Hematopoietic multipotent progenitor cell treated with erythropoietin and hydrocortisone succinate and interleukin-3 and kit ligand, for 15 days (in vitro differentiated cells): ENCODE measurements at regions not wholly inside any gene's neighbourhood (a gene's known extent, or its start where the extent isn't known, plus 50 kb on each side); places are given as distances from the start of the nearest gene placed in this dataset.
"Not testable (repeated sequence)": the region's sequence is repeated elsewhere in the genome, so short reads cannot be mapped to it uniquely, and the experiment has no call there.

Experiments used
- DNase-seq: peaks from one replicate; pipeline ENCODE4 v3.0.0-alpha.2; 2015; ENCODE audit warnings: low spot score

DNA sequence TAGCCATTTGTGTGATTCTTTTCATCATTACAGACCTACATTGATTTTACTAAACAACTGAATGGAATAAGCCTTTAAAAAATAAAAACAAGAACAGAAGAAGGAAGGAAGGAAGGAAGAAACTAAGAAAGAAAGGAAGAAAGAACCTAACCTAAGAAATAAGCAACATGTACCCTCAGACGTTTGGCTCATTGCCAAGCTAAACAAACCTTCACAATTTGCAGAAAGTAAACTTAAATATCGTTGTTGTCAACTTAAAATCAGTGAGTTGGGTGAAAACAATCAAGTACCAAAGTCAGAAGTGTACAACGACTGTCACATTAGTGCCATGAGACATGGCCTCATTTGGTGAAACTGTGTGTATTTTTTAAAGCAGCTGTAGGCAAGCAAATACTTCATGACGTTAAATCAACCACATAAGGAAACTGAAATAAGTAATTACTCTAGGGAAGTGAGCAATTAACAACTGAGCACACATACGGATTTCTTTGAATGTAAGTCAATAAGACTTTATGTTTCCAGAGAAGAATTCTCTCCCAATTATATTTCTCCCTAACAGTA lies 313.1 kb upstream of the TMPRSS15 start:
- DNase-seq, result no peak

DNA sequence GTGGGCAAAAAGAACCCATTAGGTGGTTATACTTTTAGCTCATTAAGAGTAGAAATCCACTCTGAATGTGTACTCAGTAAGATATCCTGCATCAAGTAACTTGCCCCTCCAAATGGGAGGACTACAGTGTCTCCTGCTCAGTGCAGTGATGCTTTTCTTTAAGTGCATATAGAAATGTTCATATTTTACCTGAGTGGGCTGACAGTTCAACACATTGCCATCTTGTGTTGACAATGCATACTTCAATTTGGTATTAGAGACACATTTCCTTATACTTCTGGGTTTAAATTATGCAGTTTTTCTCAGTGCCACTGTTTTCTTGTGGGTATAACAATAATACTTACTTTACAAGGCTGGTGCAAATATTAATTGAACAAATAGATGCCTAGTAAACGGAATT lies 318.6 kb upstream of the TMPRSS15 start:
- DNase-seq, result no peak

DNA sequence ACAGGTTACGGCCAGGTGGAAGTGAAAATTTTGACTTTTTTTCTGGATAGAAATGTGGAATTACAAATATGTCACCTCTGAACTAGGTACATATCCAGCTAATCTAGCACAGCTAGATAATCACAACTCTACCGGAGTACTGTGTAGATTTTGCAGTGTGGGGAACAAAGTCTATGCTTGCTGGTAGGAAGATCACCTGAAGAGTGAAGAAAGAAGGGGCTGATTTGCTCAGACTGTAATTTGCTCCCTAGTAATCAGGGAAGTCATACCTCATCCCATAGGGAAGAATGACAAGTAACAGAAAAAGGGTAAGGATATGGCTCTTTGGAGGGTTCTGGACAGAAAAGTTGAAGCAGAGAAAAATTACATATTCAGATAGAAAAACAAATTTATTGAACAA lies 319.6 kb upstream of the TMPRSS15 start:
- DNase-seq, result no peak

DNA sequence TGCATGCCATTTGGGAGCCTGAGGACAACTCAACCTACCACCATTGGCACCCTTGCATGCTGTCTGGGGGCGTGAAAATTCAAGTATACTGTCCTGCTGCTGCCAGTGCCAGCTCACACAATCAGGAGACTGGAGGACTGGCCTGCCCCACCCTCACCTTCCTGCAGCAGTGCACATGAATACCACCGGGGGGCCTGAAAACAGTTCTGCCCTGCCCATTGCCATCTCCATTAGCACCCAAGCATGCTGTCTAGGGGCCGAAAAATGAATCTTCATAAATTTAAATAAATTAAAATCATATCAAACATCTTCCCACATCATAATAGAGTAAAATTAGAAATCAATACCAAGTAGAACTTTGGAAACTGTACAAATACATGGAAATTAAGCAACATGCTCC lies 322.1 kb upstream of the TMPRSS15 start:
- DNase-seq, result no peak

DNA sequence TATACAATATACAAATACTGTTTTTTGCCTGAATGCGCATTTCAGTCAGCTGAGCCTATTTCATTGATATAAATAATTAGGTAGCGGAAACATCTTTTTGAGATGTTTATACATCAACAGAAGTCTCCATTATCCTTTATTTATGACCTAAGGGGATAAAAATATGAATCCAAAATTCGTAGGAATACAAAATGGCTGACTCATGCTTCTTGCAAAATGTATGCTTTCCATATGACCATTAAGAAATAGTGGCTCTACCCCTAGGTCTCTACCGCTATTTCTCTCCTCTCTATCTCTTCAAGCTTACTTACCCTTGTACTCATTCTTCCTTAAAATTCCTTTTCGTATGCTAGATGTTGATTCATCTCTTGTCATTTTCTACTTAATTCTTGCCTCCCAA lies 338.4 kb upstream of the TMPRSS15 start:
- no peak for DNase-seq

DNA sequence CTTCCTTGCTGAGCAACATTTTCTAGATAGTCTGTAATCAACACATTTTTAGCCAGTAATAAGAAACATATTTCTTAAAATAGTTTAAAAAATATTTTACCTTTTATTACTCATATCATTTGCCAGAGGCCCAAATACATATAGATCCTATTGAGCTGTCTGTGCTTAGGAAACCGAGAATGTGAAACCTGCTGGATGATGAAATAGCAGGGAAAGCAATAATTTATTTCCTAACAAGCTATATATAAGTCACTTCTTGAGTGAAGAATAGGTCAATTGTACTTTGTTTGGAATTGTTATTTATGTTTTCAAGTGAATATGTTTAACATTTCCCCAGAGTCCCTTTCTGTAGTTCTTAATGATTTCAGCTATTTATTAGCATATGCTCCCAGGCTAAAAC lies 339.9 kb upstream of the TMPRSS15 start:
- DNase-seq, result no peak

DNA sequence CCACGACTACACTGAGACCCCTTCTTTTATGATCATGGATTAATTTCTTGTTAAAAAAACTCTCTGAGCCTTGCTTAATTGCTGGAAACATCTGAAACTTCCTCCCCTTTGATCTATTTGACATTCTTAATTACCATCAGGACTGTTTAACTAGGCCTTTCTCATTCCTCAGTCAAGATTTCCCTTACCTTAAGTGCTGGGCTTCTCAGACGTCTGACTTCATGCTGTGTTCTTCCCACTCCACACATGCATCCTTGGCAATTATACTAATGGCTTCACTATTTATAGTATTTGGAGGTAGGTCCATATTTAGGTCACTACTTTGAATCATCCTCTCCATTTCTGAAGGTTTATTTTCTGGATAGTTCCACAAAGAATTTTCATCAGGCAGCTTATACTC lies 341.3 kb upstream of the TMPRSS15 start:
- DNase-seq, result no peak

DNA sequence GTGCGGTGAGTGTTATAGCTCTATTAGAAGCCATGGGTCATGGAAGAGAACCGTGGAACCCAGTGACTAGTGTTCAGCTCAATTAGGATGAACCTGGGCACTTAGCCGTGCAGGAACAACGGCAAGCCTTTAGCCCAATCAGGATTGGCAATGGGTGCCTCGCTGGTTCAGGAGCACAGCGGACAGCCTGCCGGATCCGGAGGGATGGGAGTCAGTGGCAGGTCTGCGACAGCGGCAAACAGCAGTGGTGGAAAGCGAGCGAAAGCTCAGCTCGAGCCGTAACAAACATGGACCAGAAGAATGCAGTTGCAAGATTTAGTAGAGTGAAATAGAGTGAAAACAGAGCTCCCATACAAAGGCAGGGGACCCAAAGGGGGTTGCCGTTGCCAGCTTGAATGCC lies 349.3 kb upstream of the TMPRSS15 start:
- DNase-seq, result not testable (repeated sequence)

DNA sequence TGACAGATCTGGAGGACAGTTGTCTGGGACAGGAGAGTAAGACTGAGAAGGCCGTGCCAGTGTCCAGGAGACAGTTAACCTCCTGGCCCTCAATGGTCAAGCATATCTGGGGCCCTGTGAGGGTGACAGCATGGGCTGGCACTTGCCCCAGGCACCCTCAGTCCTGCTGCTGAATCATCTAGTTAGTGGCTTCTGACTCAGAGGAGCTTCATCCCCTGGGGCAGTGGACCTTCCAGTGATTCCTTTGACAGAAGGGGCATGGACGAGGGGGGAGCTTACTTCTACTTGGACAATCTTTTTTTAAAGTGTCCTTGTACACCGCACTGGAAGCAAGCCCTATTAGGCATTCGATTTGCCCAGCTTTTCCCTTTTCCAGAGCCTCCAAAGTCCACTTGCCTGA lies 352.7 kb upstream of the TMPRSS15 start:
- not testable (repeated sequence) for DNase-seq

DNA sequence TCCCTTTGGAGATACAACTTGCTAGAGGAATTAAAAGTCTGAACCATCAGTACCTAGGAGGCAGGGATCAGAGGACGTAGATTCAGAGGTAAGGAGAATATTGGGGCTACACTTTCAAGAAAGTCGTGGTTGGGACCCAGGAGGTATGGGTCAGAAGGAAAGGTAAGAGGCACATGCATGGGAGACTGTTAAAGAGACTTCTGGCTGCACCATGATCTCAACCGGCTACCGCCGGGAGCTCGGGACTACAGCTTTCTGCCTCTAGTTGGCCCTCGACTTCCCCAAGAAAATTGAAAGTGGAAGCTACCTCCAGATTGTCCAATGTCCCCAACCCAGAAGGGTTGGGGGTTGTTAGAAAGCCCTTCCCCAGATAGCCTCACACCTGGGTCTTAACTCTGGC lies 355.7 kb upstream of the TMPRSS15 start:
- no peak for DNase-seq

DNA sequence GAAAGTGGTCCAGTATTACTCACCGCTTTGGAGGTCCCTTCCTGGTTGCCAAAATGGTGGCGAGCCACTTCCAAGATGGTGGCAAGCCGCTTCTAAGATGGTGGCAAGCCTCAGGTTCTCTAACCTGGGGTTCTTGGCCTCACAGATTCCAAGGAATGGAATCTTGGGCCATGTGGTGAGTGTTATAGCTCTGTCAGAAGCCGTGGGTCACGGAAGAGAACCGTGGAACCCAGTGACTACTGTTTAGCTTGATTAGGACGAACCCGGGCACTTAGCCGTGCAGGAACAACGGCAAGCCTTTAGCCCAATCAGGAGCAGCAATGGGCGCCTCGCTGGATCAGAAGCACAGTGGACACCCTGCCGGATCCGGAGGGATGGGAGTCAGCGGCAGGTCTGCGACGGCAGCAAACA lies 356.2 kb upstream of the TMPRSS15 start:
- no peak for DNase-seq

DNA sequence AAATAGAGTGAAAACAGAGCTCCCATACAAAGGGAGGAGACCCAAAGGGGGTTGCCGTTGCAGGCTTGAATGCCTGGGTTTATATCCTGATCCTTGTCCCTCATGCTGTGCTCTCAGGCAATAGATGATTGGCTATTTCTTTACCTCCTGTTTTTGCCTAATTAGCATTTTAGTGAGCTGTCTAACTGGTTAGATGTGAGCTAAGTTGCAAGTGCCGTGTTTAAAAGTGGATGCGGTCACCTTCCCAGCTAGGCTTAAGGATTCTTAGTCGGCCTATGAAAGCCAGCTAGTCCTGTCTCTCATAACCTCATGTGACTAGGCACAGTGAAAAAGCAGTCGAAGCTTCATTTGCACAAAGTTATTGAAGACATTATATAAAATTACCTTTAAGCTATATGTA lies 356.7 kb upstream of the TMPRSS15 start:
- no peak for DNase-seq

DNA sequence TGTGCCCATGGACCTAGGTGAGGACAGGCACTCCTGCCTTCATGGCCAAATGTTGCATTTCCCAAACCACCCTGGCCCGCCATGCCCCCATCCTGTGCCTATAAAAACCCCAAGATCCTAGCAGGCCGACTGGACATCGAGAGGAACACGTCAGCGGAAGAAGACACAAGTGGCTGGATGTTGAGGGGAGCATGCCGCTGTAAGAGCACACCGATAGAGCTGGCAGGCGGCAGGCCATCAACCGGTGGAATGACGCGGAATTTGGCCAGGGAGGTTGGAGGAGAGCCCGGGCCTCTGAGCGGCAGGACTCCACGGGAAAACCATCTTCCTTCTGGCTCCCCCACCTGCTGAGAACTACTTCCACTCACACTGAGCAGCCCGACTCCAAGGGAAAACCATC lies 361.1 kb upstream of the TMPRSS15 start:
- no peak for DNase-seq

DNA sequence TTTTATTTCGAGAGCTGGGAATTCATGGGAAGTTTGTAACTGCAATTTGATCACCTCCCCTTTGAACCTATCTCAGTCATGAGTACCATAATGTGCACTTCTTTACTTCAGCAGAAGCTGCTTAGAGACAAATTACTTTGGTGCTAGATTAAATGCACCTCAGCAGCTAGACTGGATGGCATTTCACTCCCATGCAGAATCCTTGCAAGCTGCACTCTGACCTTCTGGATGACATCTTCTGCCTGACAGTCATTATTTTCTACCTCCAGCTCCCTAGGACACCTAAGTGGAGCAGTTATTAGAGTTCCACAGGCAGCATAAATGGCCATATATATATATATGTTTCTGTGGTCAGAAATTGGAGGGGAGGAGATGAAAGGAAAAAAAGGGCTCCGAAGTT lies 366.0 kb upstream of the TMPRSS15 start:
- no peak for DNase-seq

DNA sequence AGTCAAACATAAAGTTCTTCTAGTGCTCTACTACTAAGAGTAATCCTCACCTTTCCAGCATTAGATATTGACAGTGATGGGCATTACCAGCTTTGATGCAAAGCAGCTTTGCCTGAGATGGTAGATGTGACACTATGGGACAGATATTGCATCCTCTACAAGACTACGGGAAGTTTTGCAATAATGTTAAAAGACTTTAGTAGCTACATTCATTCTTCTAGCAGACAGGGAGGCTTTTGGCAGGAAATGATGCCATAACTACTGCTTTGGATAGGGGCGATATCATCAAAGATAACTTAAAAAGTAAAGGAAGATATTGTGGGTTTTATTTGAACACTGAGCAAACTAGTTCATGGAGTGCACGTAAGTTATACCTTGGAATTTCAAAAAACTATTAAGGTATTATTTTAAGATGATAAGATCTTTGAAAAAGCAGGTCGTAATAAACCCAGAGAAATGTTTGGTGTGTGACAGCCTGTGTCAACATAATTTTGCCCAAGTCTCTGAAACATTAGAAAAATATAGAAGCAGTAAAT lies 368.3 kb upstream of the TMPRSS15 start:
- DNase-seq, result no peak

DNA sequence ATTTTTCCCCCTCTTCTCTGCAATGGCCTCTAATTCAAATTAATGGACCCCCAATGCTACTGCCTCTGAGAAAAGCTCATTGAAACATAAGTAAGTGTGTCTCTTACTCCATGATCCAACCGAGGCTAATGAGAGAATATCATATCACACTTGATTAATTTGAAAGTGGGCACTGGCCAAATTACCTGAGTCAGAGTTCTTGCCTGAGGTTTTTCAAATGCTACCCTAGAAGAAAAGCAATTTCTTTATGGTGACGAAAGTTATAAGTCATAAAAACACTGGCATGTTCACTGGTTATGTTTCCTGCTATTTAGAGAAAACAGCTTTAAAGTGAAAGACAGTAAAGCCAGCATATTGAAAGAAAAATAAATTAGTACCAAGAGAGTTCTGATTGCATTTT lies 368.8 kb upstream of the TMPRSS15 start:
- no peak for DNase-seq

DNA sequence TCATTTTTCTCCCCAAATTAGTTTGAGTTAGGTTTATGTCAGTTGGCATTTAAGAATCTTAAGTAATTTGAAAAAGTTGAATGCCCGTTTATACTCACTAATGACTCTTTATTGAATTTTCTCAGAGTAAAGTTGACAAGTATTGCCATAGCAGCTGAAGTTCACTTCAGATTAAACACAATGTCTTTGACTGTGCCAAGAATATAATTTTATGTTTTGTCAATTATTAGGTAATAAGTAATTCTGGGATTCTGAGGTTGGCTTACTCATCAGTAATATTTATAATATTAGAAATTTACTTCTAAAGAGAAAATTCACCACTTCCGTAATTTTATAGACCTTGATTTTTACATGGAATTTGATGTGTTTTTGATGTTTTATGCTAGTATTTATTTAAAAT lies 369.3 kb upstream of the TMPRSS15 start:
- DNase-seq, result no peak

DNA sequence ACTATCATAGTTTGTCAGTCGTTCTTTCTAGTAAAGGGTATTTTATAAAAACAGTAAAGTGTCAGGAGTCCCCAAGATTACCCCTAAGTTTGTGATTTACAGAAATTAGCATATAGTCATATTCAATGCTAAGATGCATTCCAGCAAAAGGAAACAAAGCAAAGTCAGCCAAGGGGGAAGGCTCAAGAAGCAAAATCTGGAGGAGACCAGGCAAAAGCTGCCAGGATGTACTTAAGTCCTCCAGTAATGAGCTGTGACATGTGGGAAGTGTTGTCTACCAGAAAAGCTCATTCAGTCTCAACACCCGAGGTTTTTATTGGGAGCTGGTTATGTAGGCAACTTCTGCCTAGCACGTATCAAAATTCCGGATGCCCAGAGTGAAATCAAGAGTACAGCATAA lies 373.4 kb upstream of the TMPRSS15 start:
- no peak for DNase-seq

DNA sequence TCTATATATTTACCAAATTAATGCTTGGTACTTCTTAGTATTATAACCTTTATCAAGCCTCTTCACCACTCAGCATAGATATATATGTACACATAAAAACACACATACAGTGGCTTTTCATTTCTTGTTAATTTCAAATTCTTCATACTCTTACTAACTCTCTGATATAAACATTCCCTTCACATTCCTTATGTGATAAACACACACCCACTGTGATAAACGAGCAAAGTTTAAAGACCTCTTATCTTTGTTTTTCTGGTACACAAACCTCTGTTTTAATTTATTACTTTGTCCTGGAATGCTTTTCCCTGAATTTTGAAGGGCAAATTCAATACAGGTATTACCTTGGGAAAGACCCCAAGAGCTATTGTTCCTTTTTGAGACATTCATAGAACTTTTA lies 379.1 kb upstream of the TMPRSS15 start:
- no peak for DNase-seq

DNA sequence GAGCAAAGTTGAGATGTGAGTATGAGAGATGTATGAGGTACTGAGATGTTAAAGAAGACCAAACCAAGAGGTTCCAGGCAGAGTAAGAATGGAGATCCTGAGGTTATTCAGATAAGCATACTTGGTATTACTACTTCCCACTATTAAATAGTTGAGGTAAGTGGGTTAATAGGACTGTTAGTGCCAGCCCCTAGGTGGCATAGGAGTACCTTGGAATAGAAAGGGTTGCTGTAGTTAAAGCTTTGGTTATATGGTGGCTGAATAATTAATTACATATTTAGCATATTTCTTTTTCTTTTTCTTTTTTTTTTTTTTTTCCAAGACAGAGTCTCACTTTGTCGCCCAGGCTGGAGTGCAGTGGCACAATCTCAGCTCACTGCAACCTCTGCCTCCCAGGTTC lies 397.9 kb upstream of the TMPRSS15 start:
- no peak for DNase-seq

DNA sequence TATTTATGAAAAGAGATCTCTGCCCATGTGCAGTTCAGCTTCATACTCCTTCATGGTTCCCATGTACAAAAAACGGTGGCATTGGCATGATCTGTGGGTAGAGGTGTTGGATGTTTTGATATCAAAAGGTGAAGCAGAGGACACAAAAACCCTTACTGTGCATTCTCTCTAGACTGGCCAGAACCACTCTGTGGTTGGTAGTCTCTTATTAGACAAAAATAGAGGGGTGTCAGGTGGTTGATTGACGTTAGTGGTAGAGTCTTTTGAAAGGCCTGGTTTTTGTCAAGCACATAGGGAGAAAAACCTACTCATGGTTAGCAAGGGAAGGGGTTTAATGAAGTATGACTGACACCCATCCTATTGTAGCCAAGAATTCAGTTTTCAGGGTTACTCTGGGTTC lies 400.0 kb upstream of the TMPRSS15 start:
- no peak for DNase-seq

DNA sequence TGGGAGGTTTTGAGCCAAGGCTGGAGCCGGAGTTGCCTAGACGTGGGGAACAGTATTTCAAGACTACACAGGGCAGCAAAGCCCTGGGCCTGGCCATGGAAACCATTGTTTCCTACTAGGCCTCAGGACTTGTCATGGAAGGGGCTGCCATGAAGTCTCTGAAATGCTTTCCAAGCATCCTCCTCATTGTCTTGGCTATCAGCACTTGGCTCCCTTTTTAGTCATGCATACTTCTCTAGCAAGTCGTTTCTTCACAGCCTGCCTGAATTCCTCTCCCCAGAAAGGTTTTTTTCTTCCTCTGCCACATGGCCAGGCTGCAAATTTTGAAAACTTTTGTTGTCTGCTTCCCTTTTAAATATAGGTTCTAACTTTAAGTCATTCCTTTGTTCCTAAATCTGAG lies 406.6 kb upstream of the TMPRSS15 start:
- DNase-seq, result no peak

DNA sequence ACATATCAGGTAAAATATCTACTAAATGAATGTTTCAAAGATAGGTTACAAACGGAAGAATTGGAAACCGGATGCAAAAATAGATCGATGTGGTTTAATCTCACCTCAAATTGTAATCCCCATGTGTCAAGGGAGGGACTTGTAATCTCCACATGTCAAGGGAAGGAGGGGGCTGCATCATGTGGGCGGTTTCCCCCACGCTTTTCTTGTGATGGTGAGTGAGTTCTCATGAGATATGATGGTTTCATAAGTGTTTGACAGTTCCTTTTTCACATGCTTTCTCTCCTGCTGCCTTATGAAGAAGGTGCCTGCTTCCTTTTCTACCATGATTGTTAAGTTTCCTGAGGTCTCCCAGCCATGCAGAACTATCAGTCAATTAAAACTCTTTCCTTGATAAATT lies 408.7 kb upstream of the TMPRSS15 start:
- DNase-seq, result no peak

DNA sequence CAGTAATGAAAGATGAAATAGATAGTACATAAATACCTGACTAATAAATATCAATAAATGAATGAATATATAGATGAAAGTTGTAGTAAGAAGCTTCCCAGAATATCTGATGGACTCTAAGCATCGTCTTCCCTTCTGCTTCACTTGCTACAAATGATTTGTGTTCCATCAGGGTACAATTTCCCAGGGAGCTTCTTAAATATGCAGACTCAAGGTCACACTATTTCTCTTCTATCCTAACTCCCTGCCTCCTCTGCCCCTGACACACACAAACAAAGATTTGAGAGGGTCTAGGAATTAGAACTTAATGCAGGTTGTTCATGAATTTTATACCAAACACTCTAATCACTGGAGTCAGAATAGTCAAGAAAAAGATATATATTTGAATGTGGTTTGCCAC lies 415.9 kb upstream of the TMPRSS15 start:
- no peak for DNase-seq

DNA sequence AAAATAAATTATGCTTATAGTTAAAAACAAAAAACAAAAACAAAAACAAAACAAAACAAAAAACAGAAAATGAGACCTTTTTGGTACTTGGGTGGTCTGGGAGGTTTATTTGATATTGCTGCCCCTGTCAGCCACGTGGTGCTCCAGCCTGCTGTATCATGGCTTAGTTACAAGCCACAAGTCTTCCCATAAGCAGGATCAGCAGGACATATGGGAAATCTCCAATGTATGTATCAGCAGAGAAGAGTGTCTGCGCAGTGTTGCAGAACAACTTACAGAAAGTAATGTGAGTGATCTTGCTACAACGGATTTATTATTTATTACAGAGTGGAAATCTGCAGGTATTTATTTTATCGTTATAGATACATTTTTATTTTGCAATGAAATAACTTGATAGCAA lies 423.0 kb upstream of the TMPRSS15 start:
- no peak for DNase-seq
